Omental fat pad (tissue), 3 donors: ENCODE measurements at regions not wholly inside any gene's neighbourhood (a gene's known extent, or its start where the extent isn't known, plus 50 kb on each side); places are given as distances from the start of the nearest gene placed in this dataset.

Source experiments
- ATAC-seq: fragments of 150-250 bp; one replicate; pipeline ENCODE4 v1.9.1; 2016; ENCODE audit warnings: mild to moderate bottlenecking, moderate library complexity; ENCODE audit not compliant: low FRiP score
- DNase-seq: peaks from one replicate; pipeline ENCODE4 v3.0.0-alpha.2; 2019; ENCODE audit warnings: low spot score
- CTCF ChIP-seq, 3 donors: fragments of 450-650 bp; IDR thresholded peaks; one replicate each; pipeline ENCODE4 v1.5.1; 2016 to 2017; ENCODE audit warnings: antibody characterized with exemption in 3 of 3, mild to moderate bottlenecking in 3 of 3, moderate library complexity in 2 of 3

GRCh38 chr10:78691301-78692030 is 377.3 kb upstream of the ZMIZ1 start:
- no peak for DNase-seq
- no peak for ATAC-seq
- no peak for TF ChIP-seq CTCF (IDR thresholded peaks at IDR 0.05)

- DNase-seq (no peak), ATAC-seq (no peak)
- no peak for TF ChIP-seq CTCF (IDR thresholded peaks at IDR 0.05)
Measured at GRCh38 chr10:78692071-78692470, 376.7 kb upstream of the ZMIZ1 start.

GRCh38 chr10:78695846-78696245 is 372.9 kb upstream of the ZMIZ1 start:
- no peak for TF ChIP-seq CTCF (IDR thresholded peaks at IDR 0.05)
- no peak for ATAC-seq
- no peak for DNase-seq

- no peak for ATAC-seq
- TF ChIP-seq CTCF (IDR thresholded peaks at IDR 0.05) = no peak
- no peak for DNase-seq
Measured at GRCh38 chr10:78696791-78697395, 371.9 kb upstream of the ZMIZ1 start.

GRCh38 chr10:78699971-78700370 is 368.8 kb upstream of the ZMIZ1 start:
- DNase-seq (no peak), ATAC-seq (no peak)
- TF ChIP-seq CTCF (IDR thresholded peaks at IDR 0.05) = no peak

GRCh38 chr10:78700413-78700812 is 368.4 kb upstream of the ZMIZ1 start:
- TF ChIP-seq CTCF (IDR thresholded peaks at IDR 0.05) = no peak
- ATAC-seq (no peak), DNase-seq (no peak)
